Parathyroid adenoma (tissue), 2 donors: ENCODE measurements at regions not wholly inside any gene's neighbourhood (a gene's known extent, or its start where the extent isn't known, plus 50 kb on each side); places are given as distances from the start of the nearest gene placed in this dataset.

ENCODE experiments used
- H2AFZ ChIP-seq: fragments of 300-600 bp; sonication (generic); one replicate; pipeline ENCODE4 v1.7.0; 2017; ENCODE audit warnings: antibody characterized with exemption, mild to moderate bottlenecking
- H3K27ac ChIP-seq: fragments of 300-600 bp; sonication (generic); one replicate; pipeline ENCODE4 v1.7.0; 2017
- H3K27me3 ChIP-seq: fragments of 300-600 bp; sonication (generic); one replicate; pipeline ENCODE4 v1.7.0; 2017; ENCODE audit warnings: low read length; ENCODE audit not compliant: control insufficient read depth, insufficient read depth
- H3K36me3 ChIP-seq: fragments of 300-600 bp; sonication (generic); one replicate; pipeline ENCODE4 v1.7.0; 2017; ENCODE audit warnings: low read length; ENCODE audit not compliant: control insufficient read depth, insufficient read depth
- H3K4me1 ChIP-seq: fragments of 300-600 bp; sonication (generic); one replicate; pipeline ENCODE4 v1.7.0; 2017; ENCODE audit warnings: control low read depth
- H3K4me2 ChIP-seq: fragments of 300-600 bp; sonication (generic); one replicate; pipeline ENCODE4 v1.7.0; 2017; ENCODE audit warnings: low read length
- H3K4me3 ChIP-seq: fragments of 300-600 bp; sonication (generic); one replicate; pipeline ENCODE4 v1.7.0; 2017; ENCODE audit warnings: low read depth, low read length
- H3K79me2 ChIP-seq: fragments of 300-600 bp; sonication (generic); one replicate; pipeline ENCODE4 v1.7.0; 2017; ENCODE audit warnings: control low read depth
- H3K9ac ChIP-seq: fragments of 300-600 bp; sonication (generic); one replicate; pipeline ENCODE4 v1.7.0; 2017; ENCODE audit warnings: mild to moderate bottlenecking
- H3K9me3 ChIP-seq: fragments of 300-600 bp; sonication (generic); one replicate; pipeline ENCODE4 v1.7.0; 2017; ENCODE audit warnings: low read length; ENCODE audit not compliant: control insufficient read depth
- CTCF ChIP-seq: fragments of 300-600 bp; sonication (generic); IDR thresholded peaks from one replicate; pipeline ENCODE4 v1.7.0; 2017; ENCODE audit warnings: antibody characterized with exemption, mild to moderate bottlenecking
- donor health status: primary hyperparathyroidism.

GRCh38 chr10:78720091-78720490 lies 348.7 kb upstream of the ZMIZ1 start:
- H3K9me3 ChIP-seq = no peaks in the 10 kb centered on the region
- no peaks in the 10 kb centered on the region for H3K79me2 ChIP-seq
- H3K36me3 ChIP-seq = no peaks in the 10 kb centered on the region
- no peak overlapping the region for H3K4me2 ChIP-seq
- H3K4me1 ChIP-seq = no peaks in the 10 kb centered on the region
- H3K9ac ChIP-seq = no peak overlapping the region
- H2AFZ ChIP-seq = no peak overlapping the region
- H3K4me3 ChIP-seq = no peak overlapping the region
- H3K27ac ChIP-seq = no peak overlapping the region
- H3K27me3 ChIP-seq = no peaks in the 10 kb centered on the region
- TF ChIP-seq CTCF = no peak

- H3K79me2 ChIP-seq = no peaks in the 10 kb centered on the region
- H3K36me3 ChIP-seq = no peaks in the 10 kb centered on the region
- H3K27me3 ChIP-seq = no peaks in the 10 kb centered on the region
- TF ChIP-seq CTCF = no peak
- H3K4me2 ChIP-seq = no peak overlapping the region
- no peaks in the 10 kb centered on the region for H3K9me3 ChIP-seq
- no peaks in the 10 kb centered on the region for H3K4me1 ChIP-seq
- H3K9ac ChIP-seq = no peak overlapping the region
- no peak overlapping the region for H3K4me3 ChIP-seq
- no peak overlapping the region for H3K27ac ChIP-seq
- no peak overlapping the region for H2AFZ ChIP-seq
These were observed 347.5 kb upstream of the ZMIZ1 start for GRCh38 chr10:78721231-78721630.

- no peak overlapping the region for H2AFZ ChIP-seq
- H3K9ac ChIP-seq = no peak overlapping the region
- no peaks in the 10 kb centered on the region for H3K9me3 ChIP-seq
- H3K4me2 ChIP-seq = no peak overlapping the region
- H3K4me1 ChIP-seq = peaks cover 14% of the 10 kb centered on the region
- TF ChIP-seq CTCF = no peak
- H3K27me3 ChIP-seq = no peaks in the 10 kb centered on the region
- no peak overlapping the region for H3K27ac ChIP-seq
- H3K36me3 ChIP-seq = no peaks in the 10 kb centered on the region
- H3K4me3 ChIP-seq = no peak overlapping the region
- H3K79me2 ChIP-seq = no peaks in the 10 kb centered on the region
These were observed 343.9 kb upstream of the ZMIZ1 start for GRCh38 chr10:78724846-78725245.

GRCh38 chr10:78726171-78726570 lies 342.6 kb upstream of the ZMIZ1 start:
- Histone ChIP-seq H3K27me3 (no peaks in the 10 kb centered on the region), H3K9ac (no peak overlapping the region), H3K79me2 (no peaks in the 10 kb centered on the region), H3K4me1 (peaks cover 14% of the 10 kb centered on the region), H3K4me3 (no peak overlapping the region), H3K9me3 (no peaks in the 10 kb centered on the region), H3K27ac (no peak overlapping the region), H3K4me2 (no peak overlapping the region), H2AFZ (no peak overlapping the region), H3K36me3 (no peaks in the 10 kb centered on the region)
- TF ChIP-seq CTCF = no peak

GRCh38 chr10:78727251-78727650 lies 341.5 kb upstream of the ZMIZ1 start:
- H3K4me3 ChIP-seq = no peak overlapping the region
- no peaks in the 10 kb centered on the region for H3K36me3 ChIP-seq
- H3K9me3 ChIP-seq = no peaks in the 10 kb centered on the region
- no peak overlapping the region for H3K9ac ChIP-seq
- H3K79me2 ChIP-seq = no peaks in the 10 kb centered on the region
- H3K4me2 ChIP-seq = peak overlapping the region; percentile 18
- no peaks in the 10 kb centered on the region for H3K27me3 ChIP-seq
- no peak for TF ChIP-seq CTCF
- H3K27ac ChIP-seq = peak overlapping the region; percentile 34
- no peak overlapping the region for H2AFZ ChIP-seq
- H3K4me1 ChIP-seq = peaks cover 14% of the 10 kb centered on the region
